IMR-90 (cell line): ENCODE measurements at regions not wholly inside any gene's neighbourhood (a gene's known extent, or its start where the extent isn't known, plus 50 kb on each side); places are given as distances from the start of the nearest gene placed in this dataset.

Experiments
- ATAC-seq: fragments of 200-7000 bp; cut with Tn5 transposase; 2 replicates; pipeline ENCODE4 v1.9.1; 2020; ENCODE audit warnings: low read depth, mild to moderate bottlenecking, moderate library complexity
- BruUV-seq: library from RNA; stranded (reverse); fragments of 400-500 nt; replicated peaks from 2 replicates; lab custom pipeline; 2021; lab: Mats Ljungman, UMichigan
- CTCF ChIA-PET: fragments of 300-600 bp; formaldehyde crosslinking; extraction: SDS; loops from one replicate; lab custom pipeline; 2021; ENCODE audit warnings: antibody characterized with exemption; lab: Yijun Ruan, JAX
- POLR2A ChIA-PET: fragments of 300-600 bp; sonication (Branson Sonifier 250); formaldehyde crosslinking; loops from one replicate; lab custom pipeline; 2022; ENCODE audit warnings: antibody characterized with exemption; ENCODE audit not compliant: unreplicated experiment; lab: Charles Lee
- DNase-seq: peaks from one replicate; pipeline ENCODE4 v3.0.0; 2013
- H2AFZ ChIP-seq: replicated peaks from 2 replicates; pipeline ENCODE3; 2013; ENCODE audit warnings: low read length, mild to moderate bottlenecking; ENCODE audit not compliant: poor library complexity
- H2AK5ac ChIP-seq: 2 replicates; pipeline ENCODE4 v1.6.1; 2013; ENCODE audit warnings: low read depth, low read length, inconsistent platforms
- H2AK9ac ChIP-seq: replicated peaks from 2 replicates; pipeline ENCODE3; 2013; ENCODE audit warnings: mild to moderate bottlenecking, low read depth, low read length, moderate library complexity; ENCODE audit not compliant: poor library complexity
- H2BK120ac ChIP-seq: 2 replicates; pipeline ENCODE4 v1.6.1; 2013; ENCODE audit warnings: low read depth, low read length, inconsistent platforms
- H2BK15ac ChIP-seq: 3 replicates; pipeline ENCODE4 v1.6.1; 2013; ENCODE audit warnings: low read depth, low read length, inconsistent platforms
- H2BK20ac ChIP-seq: 2 replicates; pipeline ENCODE4 v1.6.1; 2013; ENCODE audit warnings: low read depth, mild to moderate bottlenecking, inconsistent platforms, low read length, moderate library complexity
- H2BK5ac ChIP-seq: 2 replicates; pipeline ENCODE4 v1.6.1; 2013; ENCODE audit warnings: mild to moderate bottlenecking, low read depth, low read length, inconsistent platforms; ENCODE audit not compliant: poor library complexity, severe bottlenecking
- H3K14ac ChIP-seq: replicated peaks from 2 replicates; pipeline ENCODE4 v1.6.1; 2013; ENCODE audit warnings: low read depth, low read length, inconsistent platforms
- H3K18ac ChIP-seq: 2 replicates; pipeline ENCODE4 v1.6.1; 2013; ENCODE audit warnings: low read depth, low read length, control low read depth
- H3K23ac ChIP-seq: 2 replicates; pipeline ENCODE4 v1.6.1; 2013; ENCODE audit warnings: low read depth, low read length, inconsistent platforms
- H3K27ac ChIP-seq: 2 replicates; pipeline ENCODE4 v1.5.1; 2013; ENCODE audit warnings: mild to moderate bottlenecking, control low read depth, low read length; ENCODE audit not compliant: insufficient read depth
- H3K27me3 ChIP-seq: 2 replicates; pipeline ENCODE4 v1.6.1; 2013; ENCODE audit warnings: low read length; ENCODE audit not compliant: control insufficient read depth, insufficient read depth
- H3K36me3 ChIP-seq: 2 replicates; pipeline ENCODE4 v1.6.1; 2013; ENCODE audit warnings: low read length, mixed read lengths; ENCODE audit not compliant: control insufficient read depth, insufficient read depth
- H3K4ac ChIP-seq: 2 replicates; pipeline ENCODE4 v1.6.1; 2013; ENCODE audit warnings: low read depth, low read length, inconsistent platforms
- H3K4me1 ChIP-seq: 2 replicates; pipeline ENCODE4 v1.6.1; 2013; ENCODE audit warnings: low read length, mixed read lengths; ENCODE audit not compliant: control insufficient read depth, insufficient read depth
- H3K4me2 ChIP-seq: 2 replicates; pipeline ENCODE4 v1.6.1; 2013; ENCODE audit warnings: low read depth, mild to moderate bottlenecking, control low read depth, low read length, moderate library complexity
- H3K4me3 ChIP-seq: 2 replicates; pipeline ENCODE4 v1.5.1; 2013; ENCODE audit warnings: low read depth, mild to moderate bottlenecking, control low read depth, low read length, moderate library complexity; ENCODE audit not compliant: insufficient read depth
- H3K56ac ChIP-seq: 2 replicates; pipeline ENCODE4 v1.6.1; 2013; ENCODE audit warnings: low read length, inconsistent platforms; ENCODE audit not compliant: insufficient read depth; ENCODE audit errors: extremely low read depth
- H3K79me1 ChIP-seq, 2 experiments: 2 replicates each; pipeline ENCODE4 v1.6.1; 2013; ENCODE audit warnings: low read length in 2 of 2, inconsistent platforms in 1 of 2, low read depth in 1 of 2
- H3K9ac ChIP-seq: 2 replicates; pipeline ENCODE4 v1.6.1; 2013; ENCODE audit warnings: low read depth, low read length, control low read depth
- H3K9me1 ChIP-seq: 2 replicates; pipeline ENCODE4 v1.6.1; 2013; ENCODE audit warnings: low read length, inconsistent platforms; ENCODE audit not compliant: insufficient read depth
- H3K9me3 ChIP-seq: 2 replicates; pipeline ENCODE4 v1.6.1; 2013; ENCODE audit warnings: low read length; ENCODE audit not compliant: control insufficient read depth, insufficient read depth
- H4K20me1 ChIP-seq: 2 replicates; pipeline ENCODE4 v1.6.1; 2013; ENCODE audit warnings: low read length, inconsistent platforms; ENCODE audit not compliant: insufficient read depth
- H4K5ac ChIP-seq: 2 replicates; pipeline ENCODE4 v1.6.1; 2013; ENCODE audit warnings: mild to moderate bottlenecking, low read depth, low read length, control low read depth
- H4K8ac ChIP-seq, 2 experiments: 2 replicates each; pipeline ENCODE4 v1.6.1; 2013; ENCODE audit warnings: low read depth in 2 of 2, low read length in 2 of 2, control low read depth in 1 of 2, inconsistent platforms in 1 of 2
- H4K91ac ChIP-seq: 2 replicates; pipeline ENCODE4 v1.6.1; 2013; ENCODE audit warnings: low read depth, low read length, inconsistent platforms; ENCODE audit not compliant: insufficient read depth
- BHLHE40 ChIP-seq: fragments of 150-350 bp; IDR thresholded peaks from 2 replicates; pipeline ENCODE4 v1.6.1; 2016; ENCODE audit warnings: mild to moderate bottlenecking, low read depth, low read length
- CEBPB ChIP-seq: IDR thresholded peaks from 2 replicates; pipeline ENCODE4 v1.6.1; 2012; ENCODE audit warnings: low read depth, low read length, improper control_type of control experiment
- CHD1 ChIP-seq: IDR thresholded peaks from 2 replicates; pipeline ENCODE4 v1.6.1; 2012; ENCODE audit warnings: low read depth, low read length, improper control_type of control experiment
- FOS ChIP-seq: fragments of 150-350 bp; IDR thresholded peaks from 2 replicates; pipeline ENCODE4 v1.6.1; 2016; ENCODE audit warnings: low read depth, low read length
- MAFK ChIP-seq: IDR thresholded peaks from 2 replicates; pipeline ENCODE4 v1.6.1; 2012; ENCODE audit warnings: low read depth, low read length, improper control_type of control experiment
- MAZ ChIP-seq: IDR thresholded peaks from 2 replicates; pipeline ENCODE4 v1.6.1; 2012; ENCODE audit warnings: low read depth, mild to moderate bottlenecking, low read length, improper control_type of control experiment, moderate library complexity, borderline replicate concordance
- MXI1 ChIP-seq: IDR thresholded peaks from 2 replicates; pipeline ENCODE4 v1.6.1; 2012; ENCODE audit warnings: low read depth, mild to moderate bottlenecking, low read length, moderate library complexity, borderline replicate concordance
- NFE2L2 ChIP-seq: fragments of 150-350 bp; IDR thresholded peaks from 2 replicates; pipeline ENCODE4 v1.6.1; 2016; ENCODE audit warnings: low read depth, mild to moderate bottlenecking, low read length
- POLR2A ChIP-seq: IDR thresholded peaks from 2 replicates; pipeline ENCODE4 v1.6.1; 2012; ENCODE audit warnings: mild to moderate bottlenecking, low read depth, low read length
- RAD21 ChIP-seq: IDR thresholded peaks from 2 replicates; pipeline ENCODE4 v1.6.1; 2012; ENCODE audit warnings: low read length, improper control_type of control experiment
- RCOR1 ChIP-seq: IDR thresholded peaks from 2 replicates; pipeline ENCODE4 v1.6.1; 2012; ENCODE audit warnings: mild to moderate bottlenecking, low read length, improper control_type of control experiment; ENCODE audit not compliant: insufficient replicate concordance
- RFX5 ChIP-seq: IDR thresholded peaks from 2 replicates; pipeline ENCODE4 v1.8.0; 2012; ENCODE audit warnings: low read depth, mild to moderate bottlenecking, low read length, moderate library complexity
- SMC3 ChIP-seq: fragments of 150-350 bp; IDR thresholded peaks from 2 replicates; pipeline ENCODE4 v1.6.1; 2016; ENCODE audit warnings: low read depth, mild to moderate bottlenecking, antibody characterized with exemption, low read length, moderate library complexity
- WGBS, 2 experiments: methylation state at CpG; one replicate each; pipeline versions ENCODE4 v1.1.5 to v1.1.7; 2013; ENCODE audit warnings: missing lambda C conversion rate in 2 of 2; ENCODE audit not compliant: insufficient read length in 1 of 2; ENCODE audit errors: extremely low coverage in 2 of 2; 5-methylcytosine and 5-hydroxymethylcytosine counted together
- dilution Hi-C: fragments of 300-500 bp; cut with HindIII; formaldehyde crosslinking; loops from one replicate; pipeline ENCODE4 v1.14.3; 2018; ENCODE audit warnings: low sequenced_read_pairs; ENCODE audit not compliant: unreplicated experiment
- in situ Hi-C: fragments of 300-500 bp; cut with MboI; formaldehyde crosslinking; loops from 3 replicates; pipeline ENCODE4 v1.14.3; 2019; ENCODE audit warnings: low sequenced_read_pairs, inconsistent platforms, mixed read lengths
- intact Hi-C: fragments of 100-400 bp; cut with micrococcal nuclease; formaldehyde crosslinking; loops from 2 replicates; pipeline ENCODE4 v1.10.0; 2022
- TF ChIP-seq, protein P1 (sequence below): conservative IDR thresholded peaks from 2 replicates; pipeline ENCODE4 v1.5.1; 2012; ENCODE audit warnings: mild to moderate bottlenecking, low read depth, low read length, improper control_type of control experiment
- TF ChIP-seq, protein P2 (sequence below): fragments of 150-350 bp; IDR thresholded peaks from 2 replicates; pipeline ENCODE4 v1.6.1; 2017; ENCODE audit warnings: mild to moderate bottlenecking, antibody characterized with exemption, low read length, low read depth
- TF ChIP-seq, protein P3 (sequence below): fragments of 150-350 bp; IDR thresholded peaks from 2 replicates; pipeline ENCODE4 v1.6.1; 2016; ENCODE audit warnings: low read depth, mild to moderate bottlenecking, low read length, moderate library complexity, borderline replicate concordance

DNA sequence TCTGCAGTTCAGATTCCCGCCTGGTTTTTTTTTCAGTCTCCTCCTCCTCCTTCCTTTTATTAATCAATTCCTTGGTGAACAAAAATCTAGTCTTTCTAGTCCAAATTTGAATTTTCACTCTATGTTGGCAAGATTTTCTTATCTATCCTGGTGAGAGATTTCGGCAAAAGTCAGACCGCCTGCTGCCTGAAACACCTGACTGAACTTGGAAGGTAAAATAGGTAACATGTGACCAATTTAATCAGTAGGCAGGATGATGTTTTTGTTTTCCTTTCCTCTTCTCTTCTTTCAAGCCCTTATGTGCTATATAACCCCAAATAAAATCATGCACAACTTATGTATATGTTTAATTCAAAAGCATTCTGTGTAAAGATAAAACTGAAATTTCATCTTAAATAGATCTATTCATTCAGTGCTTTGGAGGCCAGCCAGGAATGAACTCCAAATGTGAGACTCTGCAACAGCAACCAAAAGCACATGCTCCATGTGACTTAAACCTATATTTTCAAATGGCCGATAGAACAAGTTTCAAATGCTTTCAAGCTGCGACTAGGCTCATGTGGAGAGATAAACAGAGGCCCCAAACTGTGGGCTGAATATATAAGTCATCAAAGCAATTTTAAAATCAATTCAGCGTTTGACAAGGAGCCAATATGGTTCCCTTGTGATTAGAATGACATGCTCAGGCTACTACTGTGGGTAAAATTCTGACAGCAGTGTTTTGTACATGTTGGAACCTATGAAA, 100.4 kb upstream of the SEMA6A start:
- H3K79me1 ChIP-seq = no peaks in the 10 kb centered on the region
- no TSS peak for BruUV-seq
- no peak overlapping the region for H2AK5ac ChIP-seq
- no peak overlapping the region for H3K56ac ChIP-seq
- no peak overlapping the region for H3K4me3 ChIP-seq
- no peak overlapping the region for H4K91ac ChIP-seq
- H3K4me1 ChIP-seq = no peaks in the 10 kb centered on the region
- ChIA-PET POLR2A (no interaction called here), CTCF (no interaction called here)
- ATAC-seq = no peak
- H3K9me3 ChIP-seq = peaks cover 4% of the 10 kb centered on the region
- in situ Hi-C loops = no loop called here
- H2AFZ ChIP-seq = no peak overlapping the region
- intact Hi-C loops = no loop called here
- no peak overlapping the region for H2BK120ac ChIP-seq
- H3K9ac ChIP-seq = no peak overlapping the region
- H3K27ac ChIP-seq = no peak overlapping the region
- H3K4me2 ChIP-seq = no peak overlapping the region
- no peak for DNase-seq
- H4K8ac ChIP-seq = no peak overlapping the region
- H3K27me3 ChIP-seq = no peaks in the 10 kb centered on the region
- no peak overlapping the region for H3K14ac ChIP-seq
- H2BK20ac ChIP-seq = no peak overlapping the region
- no peaks in the 10 kb centered on the region for H4K20me1 ChIP-seq
- no peak overlapping the region for H2BK5ac ChIP-seq
- no peak overlapping the region for H3K18ac ChIP-seq
- WGBS, 2 experiments = no CpG with 5 or more reads among the region's 6 CpGs
- TF ChIP-seq POLR2A (no peak), NFE2L2 (no peak), CHD1 (no peak), MAFK (no peak), MXI1 (no peak), CEBPB (no peak), MAZ (no peak), FOS (no peak), RCOR1 (no peak), BHLHE40 (no peak), SMC3 (no peak), RFX5 (no peak), RAD21 (no peak)
- TF ChIP-seq, protein P1, sequence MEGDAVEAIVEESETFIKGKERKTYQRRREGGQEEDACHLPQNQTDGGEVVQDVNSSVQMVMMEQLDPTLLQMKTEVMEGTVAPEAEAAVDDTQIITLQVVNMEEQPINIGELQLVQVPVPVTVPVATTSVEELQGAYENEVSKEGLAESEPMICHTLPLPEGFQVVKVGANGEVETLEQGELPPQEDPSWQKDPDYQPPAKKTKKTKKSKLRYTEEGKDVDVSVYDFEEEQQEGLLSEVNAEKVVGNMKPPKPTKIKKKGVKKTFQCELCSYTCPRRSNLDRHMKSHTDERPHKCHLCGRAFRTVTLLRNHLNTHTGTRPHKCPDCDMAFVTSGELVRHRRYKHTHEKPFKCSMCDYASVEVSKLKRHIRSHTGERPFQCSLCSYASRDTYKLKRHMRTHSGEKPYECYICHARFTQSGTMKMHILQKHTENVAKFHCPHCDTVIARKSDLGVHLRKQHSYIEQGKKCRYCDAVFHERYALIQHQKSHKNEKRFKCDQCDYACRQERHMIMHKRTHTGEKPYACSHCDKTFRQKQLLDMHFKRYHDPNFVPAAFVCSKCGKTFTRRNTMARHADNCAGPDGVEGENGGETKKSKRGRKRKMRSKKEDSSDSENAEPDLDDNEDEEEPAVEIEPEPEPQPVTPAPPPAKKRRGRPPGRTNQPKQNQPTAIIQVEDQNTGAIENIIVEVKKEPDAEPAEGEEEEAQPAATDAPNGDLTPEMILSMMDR = no peak
- TF ChIP-seq, protein P2, sequence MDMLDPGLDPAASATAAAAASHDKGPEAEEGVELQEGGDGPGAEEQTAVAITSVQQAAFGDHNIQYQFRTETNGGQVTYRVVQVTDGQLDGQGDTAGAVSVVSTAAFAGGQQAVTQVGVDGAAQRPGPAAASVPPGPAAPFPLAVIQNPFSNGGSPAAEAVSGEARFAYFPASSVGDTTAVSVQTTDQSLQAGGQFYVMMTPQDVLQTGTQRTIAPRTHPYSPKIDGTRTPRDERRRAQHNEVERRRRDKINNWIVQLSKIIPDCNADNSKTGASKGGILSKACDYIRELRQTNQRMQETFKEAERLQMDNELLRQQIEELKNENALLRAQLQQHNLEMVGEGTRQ = no peak
- TF ChIP-seq, protein P3, sequence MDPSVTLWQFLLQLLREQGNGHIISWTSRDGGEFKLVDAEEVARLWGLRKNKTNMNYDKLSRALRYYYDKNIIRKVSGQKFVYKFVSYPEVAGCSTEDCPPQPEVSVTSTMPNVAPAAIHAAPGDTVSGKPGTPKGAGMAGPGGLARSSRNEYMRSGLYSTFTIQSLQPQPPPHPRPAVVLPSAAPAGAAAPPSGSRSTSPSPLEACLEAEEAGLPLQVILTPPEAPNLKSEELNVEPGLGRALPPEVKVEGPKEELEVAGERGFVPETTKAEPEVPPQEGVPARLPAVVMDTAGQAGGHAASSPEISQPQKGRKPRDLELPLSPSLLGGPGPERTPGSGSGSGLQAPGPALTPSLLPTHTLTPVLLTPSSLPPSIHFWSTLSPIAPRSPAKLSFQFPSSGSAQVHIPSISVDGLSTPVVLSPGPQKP = no peak
- H3K9me1 ChIP-seq = no peaks in the 10 kb centered on the region
- no peak overlapping the region for H3K23ac ChIP-seq
- H3K4ac ChIP-seq = no peak overlapping the region
- H3K36me3 ChIP-seq = no peaks in the 10 kb centered on the region
- H4K5ac ChIP-seq = no peak overlapping the region
- no peak overlapping the region for H2AK9ac ChIP-seq
- dilution Hi-C loops = no loop called here
- no peak overlapping the region for H2BK15ac ChIP-seq
